ENCODE measurements at regions not wholly inside any gene's neighbourhood (a gene's known extent, or its start where the extent isn't known, plus 50 kb on each side); places are given as distances from the start of the nearest gene placed in this dataset.

DNA sequence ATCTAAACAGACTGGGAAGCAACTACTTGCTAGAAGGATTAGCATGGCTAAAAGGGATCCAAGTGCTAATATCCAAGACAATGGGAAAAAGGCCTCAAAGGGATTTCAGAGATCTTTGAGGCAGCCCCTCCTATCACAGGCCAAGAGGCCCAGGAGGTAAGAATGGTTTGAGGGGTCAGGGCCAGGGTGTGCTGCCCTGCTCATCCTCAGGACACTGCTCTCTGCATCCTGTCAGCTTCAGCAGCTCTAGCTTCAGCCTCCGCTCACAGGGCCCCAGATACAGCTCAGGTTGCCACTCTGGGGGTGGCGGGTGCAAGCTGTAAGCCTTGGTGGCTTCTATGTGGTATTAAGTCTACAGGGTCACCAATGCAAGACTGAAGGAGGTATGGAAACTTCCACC is 278.7 kb downstream of the PARP8 start:
- no peaks in the 10 kb centered on the region for H3K9me2 ChIP-seq (replicated peaks; ENCODE audit: low read depth, low read length)
- no peaks in the 10 kb centered on the region for H3K4me1 ChIP-seq (ENCODE audit: insufficient read depth, low read length, poor library complexity, severe bottlenecking)
- no peaks in the 10 kb centered on the region for H3F3A ChIP-seq (ENCODE audit: low read depth)
- TF ChIP-seq EZH2phosphoT487 (IDR thresholded peaks at IDR 0.05; ENCODE audit: borderline replicate concordance) = no peak
- TF ChIP-seq, protein P1, sequence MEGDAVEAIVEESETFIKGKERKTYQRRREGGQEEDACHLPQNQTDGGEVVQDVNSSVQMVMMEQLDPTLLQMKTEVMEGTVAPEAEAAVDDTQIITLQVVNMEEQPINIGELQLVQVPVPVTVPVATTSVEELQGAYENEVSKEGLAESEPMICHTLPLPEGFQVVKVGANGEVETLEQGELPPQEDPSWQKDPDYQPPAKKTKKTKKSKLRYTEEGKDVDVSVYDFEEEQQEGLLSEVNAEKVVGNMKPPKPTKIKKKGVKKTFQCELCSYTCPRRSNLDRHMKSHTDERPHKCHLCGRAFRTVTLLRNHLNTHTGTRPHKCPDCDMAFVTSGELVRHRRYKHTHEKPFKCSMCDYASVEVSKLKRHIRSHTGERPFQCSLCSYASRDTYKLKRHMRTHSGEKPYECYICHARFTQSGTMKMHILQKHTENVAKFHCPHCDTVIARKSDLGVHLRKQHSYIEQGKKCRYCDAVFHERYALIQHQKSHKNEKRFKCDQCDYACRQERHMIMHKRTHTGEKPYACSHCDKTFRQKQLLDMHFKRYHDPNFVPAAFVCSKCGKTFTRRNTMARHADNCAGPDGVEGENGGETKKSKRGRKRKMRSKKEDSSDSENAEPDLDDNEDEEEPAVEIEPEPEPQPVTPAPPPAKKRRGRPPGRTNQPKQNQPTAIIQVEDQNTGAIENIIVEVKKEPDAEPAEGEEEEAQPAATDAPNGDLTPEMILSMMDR (conservative IDR thresholded peaks at IDR 0.05; ENCODE audit: low read length) = no peak
- no peak overlapping the region for H2AFZ ChIP-seq (ENCODE audit: low read length)
- no peaks in the 10 kb centered on the region for H3K9me3 ChIP-seq (ENCODE audit: insufficient read depth, low read depth, low read length)
- H3K4me2 ChIP-seq (ENCODE audit: low read depth, low read length, poor library complexity, severe bottlenecking) = no peak overlapping the region
- no peak overlapping the region for H3K9ac ChIP-seq (ENCODE audit: low read depth, low read length, poor library complexity, severe bottlenecking)
- no peak overlapping the region for H3K4me3 ChIP-seq (ENCODE audit: low read length, poor library complexity, severe bottlenecking)
- H3K79me2 ChIP-seq (ENCODE audit: insufficient read depth, low read length) = no peaks in the 10 kb centered on the region
- no peaks in the 10 kb centered on the region for H3K36me3 ChIP-seq (ENCODE audit: insufficient read depth, low read length)
- H4K20me1 ChIP-seq (ENCODE audit: insufficient read depth, low read length, poor library complexity, severe bottlenecking) = no peaks in the 10 kb centered on the region
- no peaks in the 10 kb centered on the region for H3K27me3 ChIP-seq (ENCODE audit: insufficient read depth, low read length, poor library complexity, severe bottlenecking)

DNA sequence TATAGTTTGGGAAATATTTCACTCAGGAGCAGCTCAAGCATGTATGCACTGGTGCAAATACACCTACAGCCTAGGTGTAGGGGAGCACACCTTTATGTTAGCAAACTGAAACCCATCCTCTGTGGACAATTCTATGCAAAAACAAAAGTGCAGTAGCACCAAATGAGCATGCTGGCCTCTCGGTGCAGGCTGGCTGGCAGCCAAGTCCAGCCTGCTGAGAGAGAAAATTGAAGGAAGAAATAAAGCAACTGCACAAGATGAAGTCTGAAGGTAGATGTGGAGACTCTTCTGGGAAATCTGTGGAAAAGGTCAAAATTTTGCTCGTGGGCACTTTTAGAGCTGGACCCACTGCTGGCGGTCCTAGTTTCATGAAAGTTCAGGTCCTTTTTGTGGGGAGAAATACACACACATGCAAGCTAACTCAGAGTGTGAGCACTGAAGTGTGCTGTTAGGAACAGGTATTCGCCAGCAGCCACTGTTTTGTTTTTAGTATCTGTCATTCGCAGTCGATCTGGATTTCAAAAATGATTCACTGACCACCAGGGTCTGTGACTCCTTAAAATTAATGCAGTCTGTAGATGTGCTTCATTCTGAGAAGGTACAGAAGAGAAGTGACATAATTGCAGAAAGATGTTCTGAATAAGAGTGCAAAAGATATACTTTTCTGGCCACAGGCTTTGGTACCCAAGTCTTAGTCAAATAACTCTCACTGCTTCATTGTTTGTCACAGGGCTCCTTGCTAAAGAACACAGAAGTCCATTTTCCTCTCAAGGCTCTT is 281.7 kb downstream of the PARP8 start:
- no peak overlapping the region for H3K9ac ChIP-seq (ENCODE audit: low read depth, low read length, poor library complexity, severe bottlenecking)
- H3K4me2 ChIP-seq (ENCODE audit: low read depth, low read length, poor library complexity, severe bottlenecking) = no peak overlapping the region
- no peak overlapping the region for H3K4me3 ChIP-seq (ENCODE audit: low read length, poor library complexity, severe bottlenecking)
- H3K79me2 ChIP-seq (ENCODE audit: insufficient read depth, low read length) = no peaks in the 10 kb centered on the region
- no peaks in the 10 kb centered on the region for H3K36me3 ChIP-seq (ENCODE audit: insufficient read depth, low read length)
- H3K9me3 ChIP-seq (ENCODE audit: insufficient read depth, low read depth, low read length) = no peaks in the 10 kb centered on the region
- H3K9me2 ChIP-seq (replicated peaks; ENCODE audit: low read depth, low read length) = no peaks in the 10 kb centered on the region
- no peaks in the 10 kb centered on the region for H3F3A ChIP-seq (ENCODE audit: low read depth)
- no peaks in the 10 kb centered on the region for H3K27me3 ChIP-seq (ENCODE audit: insufficient read depth, low read length, poor library complexity, severe bottlenecking)
- H2AFZ ChIP-seq (ENCODE audit: low read length) = no peak overlapping the region
- H4K20me1 ChIP-seq (ENCODE audit: insufficient read depth, low read length, poor library complexity, severe bottlenecking) = no peaks in the 10 kb centered on the region
- TF ChIP-seq EZH2phosphoT487 (IDR thresholded peaks at IDR 0.05; ENCODE audit: borderline replicate concordance) = no peak
- TF ChIP-seq, protein P1 (conservative IDR thresholded peaks at IDR 0.05; ENCODE audit: low read length) = no peak
- H3K4me1 ChIP-seq (ENCODE audit: insufficient read depth, low read length, poor library complexity, severe bottlenecking) = no peaks in the 10 kb centered on the region

DNA sequence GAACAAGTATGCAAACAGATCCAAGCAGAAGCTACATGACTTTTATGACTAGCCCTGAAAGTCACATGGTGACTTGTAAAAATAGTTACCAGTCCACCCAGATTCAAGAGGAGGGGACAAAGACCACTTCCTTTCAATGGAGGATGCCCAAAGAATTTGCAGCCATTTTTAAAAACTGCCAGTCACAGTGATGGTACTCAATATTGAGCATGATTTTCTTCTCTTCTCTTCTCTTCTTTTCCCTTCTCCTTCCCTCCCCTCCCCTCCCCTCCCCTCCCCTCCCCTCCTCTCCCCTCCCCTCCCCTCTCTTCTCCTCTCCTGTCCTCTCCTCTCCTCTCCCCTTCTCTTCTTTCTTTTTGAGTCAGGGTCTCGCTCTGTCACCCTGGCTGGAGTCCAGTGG is 286.9 kb downstream of the PARP8 start:
- Histone ChIP-seq H3K27me3 (ENCODE audit: insufficient read depth, low read length, poor library complexity, severe bottlenecking) (no peaks in the 10 kb centered on the region), H3K9me3 (ENCODE audit: insufficient read depth, low read depth, low read length) (no peaks in the 10 kb centered on the region), H3K4me3 (ENCODE audit: low read length, poor library complexity, severe bottlenecking) (no peak overlapping the region), H3K9me2 (replicated peaks; ENCODE audit: low read depth, low read length) (no peaks in the 10 kb centered on the region), H3K79me2 (ENCODE audit: insufficient read depth, low read length) (no peaks in the 10 kb centered on the region), H2AFZ (ENCODE audit: low read length) (no peak overlapping the region), H3K9ac (ENCODE audit: low read depth, low read length, poor library complexity, severe bottlenecking) (no peak overlapping the region), H3F3A (ENCODE audit: low read depth) (no peaks in the 10 kb centered on the region), H3K4me2 (ENCODE audit: low read depth, low read length, poor library complexity, severe bottlenecking) (no peak overlapping the region), H4K20me1 (ENCODE audit: insufficient read depth, low read length, poor library complexity, severe bottlenecking) (no peaks in the 10 kb centered on the region), H3K36me3 (ENCODE audit: insufficient read depth, low read length) (no peaks in the 10 kb centered on the region), H3K4me1 (ENCODE audit: insufficient read depth, low read length, poor library complexity, severe bottlenecking) (no peaks in the 10 kb centered on the region)
- TF ChIP-seq EZH2phosphoT487 (IDR thresholded peaks at IDR 0.05; ENCODE audit: borderline replicate concordance) = no peak
- TF ChIP-seq, protein P1 (conservative IDR thresholded peaks at IDR 0.05; ENCODE audit: low read length) = no peak
